C4-2B (cell line): ENCODE measurements at regions not wholly inside any gene's neighbourhood (a gene's known extent, or its start where the extent isn't known, plus 50 kb on each side); places are given as distances from the start of the nearest gene placed in this dataset.

Experiments
- ZFX ChIP-seq: fragments of 450-650 bp; IDR thresholded peaks from 2 replicates; pipeline ENCODE4 v1.6.1; 2017
- TF ChIP-seq, protein P1 (sequence below): fragments of 450-650 bp; conservative IDR thresholded peaks from 2 replicates; pipeline ENCODE4 v1.5.1; 2017; ENCODE audit warnings: mild to moderate bottlenecking

DNA sequence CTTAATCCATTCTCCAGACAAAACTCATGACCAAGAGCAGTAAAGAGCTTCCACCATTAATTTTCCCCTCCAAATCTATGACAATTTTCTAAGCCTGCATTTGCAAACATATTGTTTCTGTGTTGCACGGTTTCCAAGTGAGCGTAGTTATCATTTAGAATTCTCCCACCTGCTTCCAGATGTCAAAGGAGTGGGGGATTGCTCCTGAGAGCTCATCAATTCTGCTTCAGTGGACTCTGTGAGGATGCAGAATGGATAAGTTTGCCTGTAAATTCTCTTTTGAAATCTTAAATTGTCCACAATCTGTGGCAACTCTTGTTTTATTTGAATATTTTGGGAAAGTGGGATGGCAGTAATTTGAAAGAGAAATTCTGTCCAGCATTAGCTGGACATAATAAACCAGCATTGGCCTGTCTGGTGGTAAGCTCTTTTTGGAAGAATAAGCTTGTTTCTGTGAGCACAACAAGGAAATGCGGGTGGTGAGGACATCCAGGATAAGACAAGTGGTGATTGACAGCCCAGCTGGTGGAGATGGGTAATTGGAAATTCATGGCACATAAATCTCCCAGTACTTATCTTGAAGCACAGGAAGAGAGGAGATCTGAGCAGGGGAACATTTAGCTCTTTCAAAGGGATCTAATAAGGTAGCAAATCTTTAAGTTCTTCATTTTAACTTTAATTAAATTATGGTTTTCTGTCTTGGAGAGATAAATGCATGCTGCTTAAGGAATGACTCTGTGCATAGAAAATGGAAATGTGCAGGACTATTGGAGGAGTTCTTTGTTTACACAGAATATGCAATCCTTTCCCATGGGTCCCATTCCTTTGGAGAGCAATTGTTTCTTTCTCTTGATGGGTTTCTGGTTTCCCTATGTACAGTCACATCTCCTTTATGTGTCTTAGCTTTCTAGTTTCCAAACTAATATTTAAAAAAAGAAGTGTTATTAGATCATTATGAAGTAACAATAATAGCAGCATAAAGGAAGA, 73.2 kb downstream of the FAT3 start:
- TF ChIP-seq, protein P1, sequence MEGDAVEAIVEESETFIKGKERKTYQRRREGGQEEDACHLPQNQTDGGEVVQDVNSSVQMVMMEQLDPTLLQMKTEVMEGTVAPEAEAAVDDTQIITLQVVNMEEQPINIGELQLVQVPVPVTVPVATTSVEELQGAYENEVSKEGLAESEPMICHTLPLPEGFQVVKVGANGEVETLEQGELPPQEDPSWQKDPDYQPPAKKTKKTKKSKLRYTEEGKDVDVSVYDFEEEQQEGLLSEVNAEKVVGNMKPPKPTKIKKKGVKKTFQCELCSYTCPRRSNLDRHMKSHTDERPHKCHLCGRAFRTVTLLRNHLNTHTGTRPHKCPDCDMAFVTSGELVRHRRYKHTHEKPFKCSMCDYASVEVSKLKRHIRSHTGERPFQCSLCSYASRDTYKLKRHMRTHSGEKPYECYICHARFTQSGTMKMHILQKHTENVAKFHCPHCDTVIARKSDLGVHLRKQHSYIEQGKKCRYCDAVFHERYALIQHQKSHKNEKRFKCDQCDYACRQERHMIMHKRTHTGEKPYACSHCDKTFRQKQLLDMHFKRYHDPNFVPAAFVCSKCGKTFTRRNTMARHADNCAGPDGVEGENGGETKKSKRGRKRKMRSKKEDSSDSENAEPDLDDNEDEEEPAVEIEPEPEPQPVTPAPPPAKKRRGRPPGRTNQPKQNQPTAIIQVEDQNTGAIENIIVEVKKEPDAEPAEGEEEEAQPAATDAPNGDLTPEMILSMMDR, result no peak
- no peak for TF ChIP-seq ZFX
